GM21528 (cell line): ENCODE measurements at regions not wholly inside any gene's neighbourhood (a gene's known extent, or its start where the extent isn't known, plus 50 kb on each side); places are given as distances from the start of the nearest gene placed in this dataset.

Source experiments
- ATAC-seq: cut with Tn5 transposase; IDR thresholded peaks from one replicate; pipeline ENCODE4 v1.9.1; 2021; ENCODE audit warnings: mild to moderate bottlenecking, moderate library complexity; ENCODE audit not compliant: unreplicated experiment, low FRiP score

- ATAC-seq, result no peak
These were observed 131.1 kb upstream of the NCAM1 start for GRCh38 chr11:112829971-112830654.

DNA sequence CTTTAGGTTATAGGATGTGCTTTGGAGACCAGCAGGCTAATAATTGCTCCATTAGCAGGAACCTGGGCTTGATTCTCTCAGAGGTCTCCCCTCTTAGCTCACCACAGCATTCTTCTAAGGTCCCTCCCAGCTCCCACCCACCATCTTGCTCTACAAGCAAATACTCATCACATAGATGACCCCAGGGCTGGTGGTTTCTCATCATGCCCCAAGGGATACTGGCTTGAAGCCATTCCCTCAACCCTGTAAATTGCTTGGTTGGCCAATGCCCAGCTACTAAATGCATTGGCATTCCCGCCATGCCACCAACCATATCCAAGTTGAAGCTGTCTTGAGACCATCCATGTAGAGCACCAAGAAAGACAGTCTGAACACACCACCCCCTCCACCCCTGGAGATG, 130.2 kb upstream of the NCAM1 start:
- ATAC-seq, result no peak

GRCh38 chr11:112831969-112832766, 129.1 kb upstream of the NCAM1 start:
- ATAC-seq, result no peak

DNA sequence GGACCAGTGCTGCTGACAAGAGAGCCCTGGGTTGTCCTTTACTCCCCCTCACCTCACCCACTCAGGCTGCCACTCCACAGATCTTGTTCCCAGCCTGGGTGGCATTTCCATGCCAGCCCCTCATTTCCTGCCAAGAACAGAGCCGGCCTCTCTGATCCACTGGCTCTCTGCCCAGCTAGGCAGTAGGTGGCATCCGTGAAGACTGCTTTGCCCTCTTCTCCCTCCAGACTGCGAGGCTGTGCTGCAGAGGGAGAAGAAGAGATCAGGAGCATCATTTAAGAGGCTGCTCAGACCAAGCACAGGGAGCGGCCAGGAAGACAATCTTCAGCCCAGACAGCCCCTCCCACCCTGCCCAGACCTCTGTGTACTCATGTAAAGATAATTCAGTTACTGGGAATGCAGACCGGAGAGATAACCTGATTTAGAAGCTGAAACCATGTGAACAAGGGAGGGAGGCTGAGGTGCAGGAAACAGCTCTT, 126.9 kb upstream of the NCAM1 start:
- ATAC-seq, result no peak

DNA sequence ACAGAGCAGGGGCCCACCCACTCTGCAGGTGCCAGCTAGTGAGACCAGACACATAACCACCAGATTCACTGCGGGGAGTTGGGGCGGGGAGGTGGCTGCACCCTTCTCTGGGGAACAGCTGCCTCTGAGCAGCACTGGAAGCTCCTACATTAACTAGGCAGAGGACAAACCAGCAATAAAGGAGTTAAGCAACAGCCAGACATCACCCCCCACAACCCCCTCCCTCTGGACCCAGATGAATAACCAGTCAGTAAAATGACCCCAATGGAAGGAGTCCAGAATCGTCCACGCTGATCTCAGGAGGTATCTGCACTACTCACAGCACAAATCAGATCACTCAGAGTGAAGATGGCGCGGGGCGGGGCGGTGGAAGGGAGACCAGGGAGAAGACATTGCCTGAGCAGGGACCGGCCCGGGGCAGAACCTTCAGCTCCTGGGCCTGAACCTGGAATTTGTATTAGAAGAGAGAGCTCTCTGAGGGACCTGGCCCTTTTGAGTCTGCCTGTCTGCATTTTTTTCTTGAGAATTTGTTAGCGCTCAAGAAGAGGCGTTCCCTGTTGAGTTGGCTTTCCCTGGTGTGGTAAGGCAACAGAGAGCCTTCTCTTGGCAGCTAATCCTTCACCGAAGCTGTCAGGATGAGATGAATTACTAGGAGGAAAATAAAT, 125.5 kb upstream of the NCAM1 start:
- no peak for ATAC-seq

DNA sequence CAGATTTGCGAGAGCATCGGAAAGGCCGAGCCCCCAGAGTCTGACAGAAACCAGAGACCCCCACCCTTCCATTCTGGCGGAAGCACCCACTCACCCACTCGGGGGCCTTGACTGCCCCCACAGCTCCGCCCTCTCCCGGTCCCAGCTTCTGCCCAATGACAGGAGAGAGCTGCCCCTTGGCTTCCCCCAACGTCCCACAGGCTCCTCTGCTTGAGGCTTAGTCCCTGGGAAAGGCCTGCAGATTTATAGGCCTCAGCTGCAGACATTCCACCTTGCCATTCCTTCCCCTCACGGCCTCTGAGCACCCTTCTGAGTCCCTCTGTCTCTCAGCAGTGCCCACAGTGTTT, 125.0 kb upstream of the NCAM1 start:
- ATAC-seq, result no peak

DNA sequence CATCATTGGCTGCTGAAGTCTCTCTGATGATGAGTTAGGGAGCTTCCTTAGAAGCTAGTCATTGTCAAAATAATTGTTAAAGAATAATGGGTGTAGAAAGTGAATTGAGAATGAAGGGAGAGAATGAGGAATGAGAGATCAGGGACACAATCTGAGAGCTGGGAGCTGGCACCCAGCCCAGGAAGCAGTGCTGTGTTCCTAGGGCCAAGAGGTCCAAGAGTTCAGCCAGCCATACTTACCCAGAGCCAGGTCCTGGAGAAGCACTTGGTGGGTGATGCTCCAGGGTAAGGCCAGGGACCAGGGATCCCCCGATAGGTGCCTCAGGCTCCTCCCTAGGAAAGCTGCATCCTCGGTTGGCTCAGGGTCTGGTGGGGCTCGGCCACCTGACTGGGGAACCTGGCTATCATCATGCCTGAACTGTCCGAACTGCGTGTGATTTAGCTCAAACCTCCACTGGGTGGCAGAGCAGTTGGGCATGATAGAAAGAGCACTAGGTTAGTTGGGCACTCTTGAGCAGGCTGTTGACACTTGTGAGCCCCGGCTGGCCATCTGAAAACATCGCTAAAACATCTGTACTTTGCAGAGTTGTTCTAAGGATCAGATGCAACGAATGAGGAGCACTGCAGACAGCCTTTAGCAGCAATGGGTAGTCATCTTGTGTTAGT, 123.9 kb upstream of the NCAM1 start:
- no peak for ATAC-seq

- no peak for ATAC-seq
These were observed 122.2 kb upstream of the NCAM1 start for GRCh38 chr11:112839051-112839450.

- ATAC-seq, result no peak
These were observed 119.5 kb upstream of the NCAM1 start for GRCh38 chr11:112841729-112842128.

- ATAC-seq, result no peak
These were observed 119.1 kb upstream of the NCAM1 start for GRCh38 chr11:112842151-112842550.

DNA sequence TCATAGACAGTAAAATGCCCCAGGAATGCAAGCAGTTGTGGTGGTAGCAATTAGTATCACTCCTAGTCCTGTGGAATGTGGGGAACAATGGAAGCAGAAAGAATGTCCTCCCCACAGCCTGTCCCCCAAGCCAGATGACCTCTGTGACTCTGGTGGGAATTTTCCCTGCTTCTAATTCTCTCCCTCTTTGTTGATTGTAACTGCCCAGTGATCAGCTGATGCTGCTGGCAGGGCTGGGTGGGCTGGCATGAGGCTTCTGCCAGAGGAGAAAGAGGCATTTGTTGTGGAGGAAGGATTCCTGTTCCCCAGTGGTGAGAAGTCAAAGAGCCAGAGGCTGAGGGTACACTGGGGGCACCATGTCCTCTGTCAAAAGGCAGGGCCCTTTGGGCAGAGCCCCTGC, 116.7 kb upstream of the NCAM1 start:
- ATAC-seq, result no peak

GRCh38 chr11:112847568-112847967, 113.7 kb upstream of the NCAM1 start:
- no peak for ATAC-seq

DNA sequence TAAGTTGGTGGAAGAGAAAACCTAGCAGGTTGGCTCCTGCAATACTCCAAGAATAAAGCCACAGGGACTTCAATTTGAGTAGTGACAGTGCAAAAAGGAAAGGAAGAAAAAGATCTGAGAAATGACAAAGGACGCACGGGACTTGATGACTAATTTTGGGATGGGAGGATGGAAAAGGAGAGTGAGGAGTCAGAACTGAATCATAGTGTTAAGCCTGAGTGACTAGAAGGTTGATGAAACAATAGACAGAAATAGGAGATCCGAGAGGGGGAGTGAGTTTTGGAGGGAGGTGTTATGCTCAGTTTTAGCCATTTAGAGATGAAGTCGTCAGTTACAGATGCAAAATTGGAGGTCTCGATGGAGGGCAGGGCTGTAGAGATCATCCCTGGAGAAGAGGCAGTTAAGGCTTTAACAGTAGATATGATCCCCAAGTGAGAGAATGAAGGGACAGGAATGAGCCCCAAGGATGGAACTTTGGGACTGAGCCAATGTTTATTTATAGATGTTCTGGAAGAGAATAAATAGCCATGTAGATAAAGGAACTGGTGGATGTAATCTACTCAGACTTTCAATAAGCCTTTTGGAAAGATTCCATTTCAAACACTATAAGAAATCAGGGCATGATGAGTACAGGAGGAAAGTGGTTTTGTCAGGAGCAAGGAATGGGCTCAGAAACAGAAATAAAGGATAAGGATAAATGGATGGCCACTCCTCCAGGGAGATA, 108.9 kb upstream of the NCAM1 start:
- ATAC-seq, result no peak

- no peak for ATAC-seq
These were observed 105.1 kb upstream of the NCAM1 start for GRCh38 chr11:112856133-112856532.

- ATAC-seq, result no peak
These were observed 104.6 kb upstream of the NCAM1 start for GRCh38 chr11:112856591-112856990.

- ATAC-seq, result no peak
These were observed 102.8 kb upstream of the NCAM1 start for GRCh38 chr11:112858289-112859023.

GRCh38 chr11:112859787-112860186, 101.4 kb upstream of the NCAM1 start:
- no peak for ATAC-seq

DNA sequence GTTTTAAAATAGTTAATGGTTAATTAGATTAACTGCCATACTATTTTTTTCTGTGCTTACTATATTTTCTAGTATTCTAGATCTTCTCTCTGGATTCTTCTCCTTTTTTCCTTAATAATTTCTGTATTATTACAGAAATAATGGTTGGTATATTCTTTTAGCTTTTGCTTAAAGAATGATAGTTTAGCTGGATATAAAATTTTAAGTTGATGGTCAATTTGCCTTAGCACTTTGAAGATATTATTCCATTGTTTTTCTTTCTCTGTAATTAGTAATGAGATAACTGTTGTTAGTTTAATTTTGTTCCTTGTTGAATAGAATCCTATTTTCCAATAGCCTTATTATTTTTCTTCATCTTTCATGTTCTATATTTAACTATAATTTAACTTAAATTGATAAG, 99.9 kb upstream of the NCAM1 start:
- no peak for ATAC-seq

DNA sequence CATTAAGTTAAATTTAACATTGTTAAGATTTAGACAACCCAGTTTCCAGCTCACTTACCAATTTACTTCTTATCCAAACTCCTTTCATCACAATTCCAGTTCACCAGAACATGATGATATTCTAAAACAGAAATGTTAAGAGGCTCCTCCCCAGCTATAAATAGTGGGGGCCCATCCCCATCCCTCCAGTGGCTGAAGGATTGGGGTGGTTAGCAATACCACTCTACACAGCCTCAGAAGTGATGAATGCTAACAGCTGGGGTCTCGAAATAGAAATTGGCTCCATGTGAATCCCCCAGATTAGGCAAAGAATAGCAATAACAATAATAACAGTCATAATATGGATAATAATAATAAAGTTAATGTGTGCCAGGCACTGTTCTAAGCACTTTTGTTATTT, 97.9 kb upstream of the NCAM1 start:
- no peak for ATAC-seq

DNA sequence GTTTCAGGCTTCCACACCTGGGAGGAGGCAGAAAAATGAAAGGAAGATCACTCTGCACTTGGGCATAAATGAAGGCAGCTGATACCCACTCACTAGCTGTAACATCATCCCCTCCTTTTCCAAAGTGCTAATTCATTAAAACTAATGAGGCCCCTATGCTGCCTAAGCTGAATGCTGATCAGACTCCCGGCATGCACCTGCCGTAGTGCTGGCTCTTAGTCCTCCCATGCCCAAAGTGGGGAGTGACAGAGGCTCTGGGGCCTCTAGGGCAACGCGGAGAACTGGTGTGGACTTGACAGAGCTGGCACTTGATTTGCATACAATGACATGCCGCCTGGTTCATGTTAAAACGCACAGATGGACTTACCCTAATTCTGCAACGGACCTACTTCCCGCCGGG, 96.5 kb upstream of the NCAM1 start:
- ATAC-seq, result no peak
